ENCODE measurements at regions not wholly inside any gene's neighbourhood (a gene's known extent, or its start where the extent isn't known, plus 50 kb on each side); places are given as distances from the start of the nearest gene placed in this dataset.

- TF ChIP-seq CTCF (IDR thresholded peaks at IDR 0.05) (no peak), EZH2 (IDR thresholded peaks at IDR 0.05) (no peak), EZH2phosphoT487 (IDR thresholded peaks at IDR 0.05) (no peak)
Observed at GRCh38 chr11:116123739-116124138, 619.5 kb upstream of the CADM1 start.
